Hepatocyte (in vitro differentiated cells): ENCODE measurements at regions not wholly inside any gene's neighbourhood (a gene's known extent, or its start where the extent isn't known, plus 50 kb on each side); places are given as distances from the start of the nearest gene placed in this dataset.

ENCODE experiments used
- CTCF ChIP-seq: fragments of 200-600 bp; sonication (generic); IDR thresholded peaks from 2 replicates; pipeline ENCODE4 v1.5.1; 2016; ENCODE audit warnings: antibody characterized with exemption, mild to moderate bottlenecking; ENCODE audit not compliant: poor library complexity
- EZH2phosphoT487 ChIP-seq: fragments of 200-600 bp; sonication (generic); IDR thresholded peaks from one replicate; pipeline ENCODE4 v1.6.1; 2018; ENCODE audit warnings: antibody characterized with exemption, mild to moderate bottlenecking, low read depth, moderate library complexity; ENCODE audit not compliant: unreplicated experiment, severe bottlenecking

- TF ChIP-seq CTCF, result no peak
- no peak for TF ChIP-seq EZH2phosphoT487
Measured at GRCh38 chr2:142189501-142189900, 58.7 kb upstream of the LRP1B start.
